Astrocyte (in vitro differentiated cells and primary cell): ENCODE measurements at regions not wholly inside any gene's neighbourhood (a gene's known extent, or its start where the extent isn't known, plus 50 kb on each side); places are given as distances from the start of the nearest gene placed in this dataset.

Experiments used
- DNase-seq: peaks from one replicate; pipeline ENCODE4 v3.0.0-alpha.2; 2010; ENCODE audit warnings: low read depth
- FAIRE-seq: peaks from 2 replicates; lab custom pipeline; 2011; peaks lifted over from hg19 to GRCh38; lab: Jason Lieb, UNC
- H2AFZ ChIP-seq: 2 replicates; pipeline ENCODE4 v1.6.0; 2012; ENCODE audit warnings: low read depth, low read length, inconsistent platforms
- H3K27ac ChIP-seq: 2 replicates; pipeline ENCODE4 v1.5.1; 2011; ENCODE audit warnings: low read depth, low read length, inconsistent platforms
- H3K27me3 ChIP-seq: 2 replicates; pipeline ENCODE4 v1.6.0; 2011; ENCODE audit warnings: low read length, inconsistent platforms; ENCODE audit not compliant: insufficient read depth
- H3K36me3 ChIP-seq: 2 replicates; pipeline ENCODE4 v1.5.1; 2011; ENCODE audit warnings: low read length, inconsistent platforms; ENCODE audit not compliant: insufficient read depth
- H3K4me1 ChIP-seq: 2 replicates; pipeline ENCODE4 v1.5.1; 2011; ENCODE audit warnings: low read length, inconsistent platforms; ENCODE audit not compliant: insufficient read depth
- H3K4me2 ChIP-seq: 2 replicates; pipeline ENCODE4 v1.6.0; 2012; ENCODE audit warnings: low read length, inconsistent platforms
- H3K4me3 ChIP-seq: 2 replicates; pipeline ENCODE4 v1.5.1; 2011; ENCODE audit warnings: low read depth, mild to moderate bottlenecking, low read length, inconsistent platforms; ENCODE audit not compliant: insufficient read depth
- H3K79me2 ChIP-seq: 2 replicates; pipeline ENCODE4 v1.6.0; 2012; ENCODE audit warnings: mild to moderate bottlenecking, low read length, inconsistent platforms; ENCODE audit not compliant: insufficient read depth
- H3K9ac ChIP-seq: 2 replicates; pipeline ENCODE4 v1.6.0; 2012; ENCODE audit warnings: mild to moderate bottlenecking, low read length, inconsistent platforms
- H3K9me3 ChIP-seq: 2 replicates; pipeline ENCODE4 v1.5.1; 2012; ENCODE audit warnings: low read depth, mild to moderate bottlenecking, low read length, inconsistent platforms; ENCODE audit not compliant: insufficient read depth
- H4K20me1 ChIP-seq: 2 replicates; pipeline ENCODE4 v1.6.0; 2012; ENCODE audit warnings: low read length, inconsistent platforms; ENCODE audit not compliant: insufficient read depth
- H3K27ac Mint-ChIP-seq: one replicate; pipeline ENCODE4 v1.8.0; 2021; ENCODE audit warnings: mild to moderate bottlenecking, mixed read lengths; ENCODE audit not compliant: unreplicated experiment
- H3K27me3 Mint-ChIP-seq: one replicate; pipeline ENCODE4 v1.8.0; 2021; ENCODE audit warnings: low read depth, mixed read lengths; ENCODE audit not compliant: unreplicated experiment
- H3K36me3 Mint-ChIP-seq: one replicate; pipeline ENCODE4 v1.8.0; 2021; ENCODE audit warnings: low read depth, mixed read lengths; ENCODE audit not compliant: unreplicated experiment
- H3K4me1 Mint-ChIP-seq: one replicate; pipeline ENCODE4 v1.8.0; 2021; ENCODE audit warnings: low read depth, mixed read lengths; ENCODE audit not compliant: unreplicated experiment
- H3K4me3 Mint-ChIP-seq: one replicate; pipeline ENCODE4 v1.8.0; 2021; ENCODE audit warnings: mild to moderate bottlenecking, moderate library complexity, mixed read lengths; ENCODE audit not compliant: unreplicated experiment
- H3K9me3 Mint-ChIP-seq: one replicate; pipeline ENCODE4 v1.8.0; 2021; ENCODE audit warnings: mild to moderate bottlenecking, mixed read lengths; ENCODE audit not compliant: unreplicated experiment
- CTCF ChIP-seq: IDR thresholded peaks from 2 replicates; pipeline ENCODE4 v1.5.1; 2011; ENCODE audit warnings: low read depth, mild to moderate bottlenecking, inconsistent platforms, low read length, moderate library complexity; ENCODE audit not compliant: insufficient read depth
- EZH2 ChIP-seq: IDR thresholded peaks from 2 replicates; pipeline ENCODE4 v1.6.1; 2012; ENCODE audit warnings: mild to moderate bottlenecking, low read length, inconsistent platforms; ENCODE audit not compliant: insufficient read depth

GRCh38 chr13:53732664-53733063 lies 704.1 kb downstream of the OLFM4 start:
- no peaks in the 10 kb centered on the region for H4K20me1 ChIP-seq
- H3K4me1 ChIP-seq: no peaks in the 10 kb centered on the region
- Mint-ChIP-seq H3K27ac (no peak overlapping the region), H3K27me3 (no peaks in the 10 kb centered on the region), H3K4me1 (no peaks in the 10 kb centered on the region), H3K36me3 (no peaks in the 10 kb centered on the region), H3K9me3 (no peaks in the 10 kb centered on the region), H3K4me3 (no peak overlapping the region)
- H2AFZ ChIP-seq: no peak overlapping the region
- TF ChIP-seq CTCF (no peak), EZH2 (no peak)
- no peaks in the 10 kb centered on the region for H3K27me3 ChIP-seq
- H3K36me3 ChIP-seq: no peaks in the 10 kb centered on the region
- FAIRE-seq (no peak), DNase-seq (no peak)
- no peak overlapping the region for H3K27ac ChIP-seq
- H3K4me3 ChIP-seq: no peak overlapping the region
- no peak overlapping the region for H3K9ac ChIP-seq
- H3K4me2 ChIP-seq: no peak overlapping the region
- H3K9me3 ChIP-seq: no peaks in the 10 kb centered on the region
- H3K79me2 ChIP-seq: no peaks in the 10 kb centered on the region

- Mint-ChIP-seq H3K36me3 (no peaks in the 10 kb centered on the region), H3K4me3 (no peak overlapping the region), H3K27ac (no peak overlapping the region), H3K9me3 (no peaks in the 10 kb centered on the region), H3K27me3 (no peaks in the 10 kb centered on the region), H3K4me1 (no peaks in the 10 kb centered on the region)
- H3K4me1 ChIP-seq: no peaks in the 10 kb centered on the region
- H3K9ac ChIP-seq: no peak overlapping the region
- no peak overlapping the region for H3K4me3 ChIP-seq
- FAIRE-seq: no peak
- H2AFZ ChIP-seq: no peak overlapping the region
- no peak overlapping the region for H3K4me2 ChIP-seq
- no peak for TF ChIP-seq EZH2
- TF ChIP-seq CTCF: no peak
- no peaks in the 10 kb centered on the region for H4K20me1 ChIP-seq
- no peaks in the 10 kb centered on the region for H3K9me3 ChIP-seq
- no peaks in the 10 kb centered on the region for H3K27me3 ChIP-seq
- DNase-seq: no peak
- no peak overlapping the region for H3K27ac ChIP-seq
- H3K36me3 ChIP-seq: no peaks in the 10 kb centered on the region
- no peaks in the 10 kb centered on the region for H3K79me2 ChIP-seq
Measured at GRCh38 chr13:53743906-53744305, 715.3 kb downstream of the OLFM4 start.

GRCh38 chr13:53747825-53748224 lies 719.2 kb downstream of the OLFM4 start:
- Histone ChIP-seq H3K9me3 (no peaks in the 10 kb centered on the region), H3K79me2 (no peaks in the 10 kb centered on the region), H3K4me3 (no peak overlapping the region), H3K4me1 (no peaks in the 10 kb centered on the region), H3K27me3 (no peaks in the 10 kb centered on the region), H4K20me1 (no peaks in the 10 kb centered on the region), H3K9ac (no peak overlapping the region), H3K27ac (no peak overlapping the region), H3K36me3 (no peaks in the 10 kb centered on the region), H2AFZ (no peak overlapping the region), H3K4me2 (no peak overlapping the region)
- no peaks in the 10 kb centered on the region for H3K9me3 Mint-ChIP-seq
- no peak for FAIRE-seq
- H3K27me3 Mint-ChIP-seq: no peaks in the 10 kb centered on the region
- no peak overlapping the region for H3K27ac Mint-ChIP-seq
- no peaks in the 10 kb centered on the region for H3K4me1 Mint-ChIP-seq
- TF ChIP-seq CTCF (no peak), EZH2 (no peak)
- DNase-seq: no peak
- no peaks in the 10 kb centered on the region for H3K36me3 Mint-ChIP-seq
- H3K4me3 Mint-ChIP-seq: no peak overlapping the region
